ENCODE measurements at regions not wholly inside any gene's neighbourhood (a gene's known extent, or its start where the extent isn't known, plus 50 kb on each side); places are given as distances from the start of the nearest gene placed in this dataset.

- TF ChIP-seq ZSCAN5A (CRISPR knock-in tag; IDR thresholded peaks at IDR 0.05; ENCODE audit: borderline replicate concordance) (no peak), ZNF674 (CRISPR knock-in tag; IDR thresholded peaks at IDR 0.05; ENCODE audit: low read depth) (no peak), ARID5B (CRISPR knock-in tag; IDR thresholded peaks at IDR 0.05) (peak; percentile 59), TCF7 (IDR thresholded peaks at IDR 0.05; ENCODE audit: low read depth) (no peak), HOXA5 (CRISPR knock-in tag; IDR thresholded peaks at IDR 0.05) (no peak), PREB (CRISPR knock-in tag; IDR thresholded peaks at IDR 0.05) (no peak), FOXO1 (CRISPR knock-in tag; IDR thresholded peaks at IDR 0.05) (no peak), ZMYM3 (CRISPR knock-in tag; IDR thresholded peaks at IDR 0.05) (peak; percentile 51), ZNF639 (CRISPR knock-in tag; conservative IDR thresholded peaks at IDR 0.05) (no peak), MAFK (conservative IDR thresholded peaks at IDR 0.05 in 1 of 2, IDR thresholded peaks at IDR 0.05 in 1 of 2; ENCODE audit: low read length in 2 of 2) (no peak), SKI (IDR thresholded peaks at IDR 0.05; ENCODE audit: partially characterized antibody) (no peak), RAD21 (CRISPR knock-in tag; IDR thresholded peaks at IDR 0.05) (peak; percentile 83), ZNF746 (CRISPR knock-in tag; IDR thresholded peaks at IDR 0.05) (no peak), ZNF343 (CRISPR knock-in tag; IDR thresholded peaks at IDR 0.05) (no peak), TOPORS (CRISPR knock-in tag; IDR thresholded peaks at IDR 0.05) (no peak), SIX1 (CRISPR knock-in tag; IDR thresholded peaks at IDR 0.05; ENCODE audit: borderline replicate concordance) (no peak), FOXP1 (IDR thresholded peaks at IDR 0.05) (no peak), FOXP1 (CRISPR knock-in tag; IDR thresholded peaks at IDR 0.05) (no peak), PATZ1 (CRISPR knock-in tag; IDR thresholded peaks at IDR 0.05) (0 out of 2 replicates have a peak, but pooled peaks have one; percentile 3), SAFB2 (CRISPR knock-in tag; IDR thresholded peaks at IDR 0.05; ENCODE audit: borderline replicate concordance, low read depth) (no peak), ZNF567 (CRISPR knock-in tag; IDR thresholded peaks at IDR 0.05; ENCODE audit: borderline replicate concordance) (no peak), PAF1 (CRISPR knock-in tag; IDR thresholded peaks at IDR 0.05) (no peak)
These were observed 170.2 kb downstream of the PLPP3 start (continued) for GRCh38 chr1:56409112-56409691.
